Endothelial cell (in vitro differentiated cells): ENCODE measurements at regions not wholly inside any gene's neighbourhood (a gene's known extent, or its start where the extent isn't known, plus 50 kb on each side); places are given as distances from the start of the nearest gene placed in this dataset.

Source experiments
- DNase-seq: peaks from one replicate; pipeline ENCODE4 v3.0.0; 2021; ENCODE audit warnings: low spot score
- H3K27ac Mint-ChIP-seq: one replicate; pipeline ENCODE4 v1.8.0; 2021; ENCODE audit warnings: mixed read lengths, inconsistent platforms; ENCODE audit not compliant: unreplicated experiment
- H3K27me3 Mint-ChIP-seq: one replicate; pipeline ENCODE4 v1.8.0; 2021; ENCODE audit warnings: mild to moderate bottlenecking, moderate library complexity, mixed read lengths, inconsistent platforms; ENCODE audit not compliant: unreplicated experiment
- H3K36me3 Mint-ChIP-seq: one replicate; pipeline ENCODE4 v1.8.0; 2021; ENCODE audit warnings: mild to moderate bottlenecking, low read depth, mixed read lengths, inconsistent platforms; ENCODE audit not compliant: unreplicated experiment
- H3K4me1 Mint-ChIP-seq: one replicate; pipeline ENCODE4 v1.8.0; 2021; ENCODE audit warnings: mild to moderate bottlenecking, mixed read lengths, inconsistent platforms; ENCODE audit not compliant: unreplicated experiment
- H3K4me3 Mint-ChIP-seq: one replicate; pipeline ENCODE4 v1.8.0; 2021; ENCODE audit warnings: mild to moderate bottlenecking, mixed read lengths, inconsistent platforms; ENCODE audit not compliant: unreplicated experiment
- H3K9me3 Mint-ChIP-seq: one replicate; pipeline ENCODE4 v1.8.0; 2021; ENCODE audit warnings: mixed read lengths, inconsistent platforms; ENCODE audit not compliant: unreplicated experiment
- CTCF ChIP-seq: fragments of 200-600 bp; sonication (generic); IDR thresholded peaks from one replicate; pipeline ENCODE4 v1.5.0; 2021; ENCODE audit warnings: antibody characterized with exemption; ENCODE audit not compliant: unreplicated experiment

- no peak overlapping the region for H3K4me3 Mint-ChIP-seq
- H3K36me3 Mint-ChIP-seq: no peaks in the 10 kb centered on the region
Measured at GRCh38 chr3:188102861-188103547, 51.0 kb upstream of the LPP start.

GRCh38 chr3:188104050-188104449 is 49.9 kb upstream of the LPP start:
- no peak for TF ChIP-seq CTCF

More at GRCh38 chr3:188102861-188103547, 51.0 kb upstream of the LPP start:
- DNase-seq: no peak
- Mint-ChIP-seq H3K27me3 (peaks cover 4% of the 10 kb centered on the region), H3K4me1 (no peaks in the 10 kb centered on the region), H3K9me3 (no peaks in the 10 kb centered on the region), H3K27ac (no peak overlapping the region)
- TF ChIP-seq CTCF: no peak

More at GRCh38 chr3:188104050-188104449, 49.9 kb upstream of the LPP start:
- DNase-seq: no peak
- Mint-ChIP-seq H3K4me1 (no peaks in the 10 kb centered on the region), H3K4me3 (no peak overlapping the region), H3K27ac (no peak overlapping the region), H3K9me3 (no peaks in the 10 kb centered on the region), H3K36me3 (no peaks in the 10 kb centered on the region), H3K27me3 (peaks cover 6% of the 10 kb centered on the region)
